Upper lobe of left lung (tissue), 6 donors: ENCODE measurements at regions not wholly inside any gene's neighbourhood (a gene's known extent, or its start where the extent isn't known, plus 50 kb on each side); places are given as distances from the start of the nearest gene placed in this dataset.
"Not testable (repeated sequence)": the region's sequence is repeated elsewhere in the genome, so short reads cannot be mapped to it uniquely, and the experiment has no call there.

Experiments used
- ATAC-seq, 2 donors: fragments of 200-7000 bp; cut with Tn5 transposase; one replicate each; pipeline ENCODE4 v1.9.1; 2022; ENCODE audit warnings: mild to moderate bottlenecking in 2 of 2, moderate library complexity in 2 of 2; ENCODE audit not compliant: low FRiP score in 2 of 2
- DNase-seq, 2 donors: peaks; one replicate each; pipeline ENCODE4 v3.0.0-alpha.2; 2019 to 2020
- H3K27ac ChIP-seq, 4 donors: fragments of 200-600 bp; sonication (generic); one replicate each; pipeline ENCODE4 v1.5.1; 2016 to 2019
- H3K27me3 ChIP-seq, 4 donors: fragments of 200-600 bp; sonication (generic); one replicate each; pipeline ENCODE4 v1.5.1; 2017 to 2019
- H3K36me3 ChIP-seq, 4 donors: fragments of 200-600 bp; sonication (generic); one replicate each; pipeline ENCODE4 v1.5.1; 2016 to 2019
- H3K4me1 ChIP-seq, 4 donors: fragments of 200-600 bp; sonication (generic); one replicate each; pipeline ENCODE4 v1.5.1; 2018 to 2019
- H3K4me3 ChIP-seq, 4 donors: fragments of 200-600 bp; sonication (generic); one replicate each; pipeline ENCODE4 v1.5.1; 2017 to 2019; ENCODE audit warnings: mild to moderate bottlenecking in 2 of 4, moderate library complexity in 1 of 4
- H3K9me3 ChIP-seq, 4 donors: fragments of 200-600 bp; sonication (generic); one replicate each; pipeline ENCODE4 v1.5.1; 2018 to 2019
- EP300 ChIP-seq, 4 donors: sonication (generic); formaldehyde crosslinking; IDR thresholded peaks; one replicate each; pipeline ENCODE4 v1.5.1; 2017; ENCODE audit warnings: antibody characterized with exemption in 4 of 4, control low read depth in 2 of 4
- POLR2A ChIP-seq, 4 donors: fragments of 450-650 bp; IDR thresholded peaks; one replicate each; pipeline ENCODE4 v1.5.1; 2016 to 2017; ENCODE audit warnings: antibody characterized with exemption in 4 of 4, mild to moderate bottlenecking in 2 of 4
- POLR2AphosphoS5 ChIP-seq, 2 donors: sonication (generic); formaldehyde crosslinking; IDR thresholded peaks; one replicate each; pipeline ENCODE4 v1.5.1; 2017; ENCODE audit warnings: antibody characterized with exemption in 2 of 2
- WGBS, 2 donors: methylation state at CpG; one replicate each; pipeline ENCODE4 v1.1.5; 2017 to 2018; 5-methylcytosine and 5-hydroxymethylcytosine counted together
- TF ChIP-seq, protein P1 (sequence below), 6 experiments: fragments of 450-650 bp in 4 of 6; fragments of 200-600 bp in 2 of 6; sonication (generic) in 2 of 6; IDR thresholded peaks; one replicate each; pipeline ENCODE4 v1.5.1; 2016 to 2019; ENCODE audit warnings: antibody characterized with exemption in 6 of 6
- donor health status: DM: no; HTN: no; CAD: no; lungs with moderate emphysema.
- donor health status: DM: no; HTN: yes; CAD: no; lungs with severe emphysema.

DNA sequence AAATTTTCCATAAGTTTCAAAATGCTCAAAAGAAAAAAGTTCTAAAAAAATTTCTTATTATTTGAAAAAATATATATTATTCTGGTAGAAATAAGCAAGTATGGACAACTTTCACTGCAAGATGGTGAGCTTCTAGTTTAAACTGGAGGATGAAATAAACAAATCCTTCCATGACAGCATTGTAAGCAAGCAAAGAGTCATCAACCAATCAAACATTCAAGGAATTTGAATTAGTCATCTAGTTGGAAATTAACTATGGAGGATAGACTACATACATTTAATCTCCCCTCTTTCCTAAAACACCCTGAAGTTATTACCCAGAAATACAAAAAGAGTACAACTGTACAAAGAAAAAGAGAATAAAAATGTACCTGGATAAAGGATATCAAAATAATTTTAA is 51.0 kb upstream of the IRX5 start:
- H3K9me3 ChIP-seq = peaks cover 0 to 7% (median 0%) of the 10 kb centered on the region in 4 donors

DNA sequence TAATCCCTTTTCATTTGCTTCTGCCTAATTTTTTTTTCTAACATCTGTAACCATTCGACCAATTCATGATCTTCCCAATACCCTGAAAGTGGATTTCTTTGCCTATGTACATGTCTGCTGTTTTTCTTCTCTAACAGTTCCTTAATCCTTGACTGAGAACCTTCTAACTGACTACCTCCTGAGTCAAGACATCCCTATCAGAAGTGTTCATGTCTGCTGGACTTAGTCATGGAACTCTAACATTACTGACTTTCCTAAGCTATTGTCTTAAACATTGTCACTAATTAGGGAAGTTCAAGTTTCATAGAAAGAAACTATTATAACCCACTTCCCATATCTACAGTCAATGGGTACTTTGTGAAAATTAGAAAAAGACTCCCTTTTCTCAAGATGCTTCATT is 52.4 kb upstream of the IRX5 start:
- Histone ChIP-seq H3K36me3 (no peaks in the 10 kb centered on the region), H3K4me3 (no peak overlapping the region), H3K4me1 (no peaks in the 10 kb centered on the region), H3K9me3 (no peaks in the 10 kb centered on the region), H3K27ac (no peak overlapping the region), H3K27me3 (no peaks in the 10 kb centered on the region)
- TF ChIP-seq EP300 (IDR thresholded peaks at IDR 0.05) (no peak), POLR2AphosphoS5 (IDR thresholded peaks at IDR 0.05) (no peak), POLR2A (IDR thresholded peaks at IDR 0.05) (no peak)
- TF ChIP-seq, protein P1, sequence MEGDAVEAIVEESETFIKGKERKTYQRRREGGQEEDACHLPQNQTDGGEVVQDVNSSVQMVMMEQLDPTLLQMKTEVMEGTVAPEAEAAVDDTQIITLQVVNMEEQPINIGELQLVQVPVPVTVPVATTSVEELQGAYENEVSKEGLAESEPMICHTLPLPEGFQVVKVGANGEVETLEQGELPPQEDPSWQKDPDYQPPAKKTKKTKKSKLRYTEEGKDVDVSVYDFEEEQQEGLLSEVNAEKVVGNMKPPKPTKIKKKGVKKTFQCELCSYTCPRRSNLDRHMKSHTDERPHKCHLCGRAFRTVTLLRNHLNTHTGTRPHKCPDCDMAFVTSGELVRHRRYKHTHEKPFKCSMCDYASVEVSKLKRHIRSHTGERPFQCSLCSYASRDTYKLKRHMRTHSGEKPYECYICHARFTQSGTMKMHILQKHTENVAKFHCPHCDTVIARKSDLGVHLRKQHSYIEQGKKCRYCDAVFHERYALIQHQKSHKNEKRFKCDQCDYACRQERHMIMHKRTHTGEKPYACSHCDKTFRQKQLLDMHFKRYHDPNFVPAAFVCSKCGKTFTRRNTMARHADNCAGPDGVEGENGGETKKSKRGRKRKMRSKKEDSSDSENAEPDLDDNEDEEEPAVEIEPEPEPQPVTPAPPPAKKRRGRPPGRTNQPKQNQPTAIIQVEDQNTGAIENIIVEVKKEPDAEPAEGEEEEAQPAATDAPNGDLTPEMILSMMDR (IDR thresholded peaks at IDR 0.05) = no peak
- 76 to 81% methylated on average over 1 of the region's 1 CpG for WGBS, 2 donors
- ATAC-seq (no peak), DNase-seq (no peak)

More for the DNA sequence above, 51.0 kb upstream of the IRX5 start:
- Histone ChIP-seq H3K27me3 (no peaks in the 10 kb centered on the region), H3K4me1 (no peaks in the 10 kb centered on the region), H3K27ac (no peak overlapping the region), H3K4me3 (no peak overlapping the region), H3K36me3 (no peaks in the 10 kb centered on the region)
- ATAC-seq (no peak), DNase-seq (no peak)
- TF ChIP-seq POLR2AphosphoS5 (IDR thresholded peaks at IDR 0.05) (no peak), EP300 (IDR thresholded peaks at IDR 0.05) (no peak), POLR2A (IDR thresholded peaks at IDR 0.05) (no peak)
- TF ChIP-seq, protein P1 (IDR thresholded peaks at IDR 0.05) = no peak

DNA sequence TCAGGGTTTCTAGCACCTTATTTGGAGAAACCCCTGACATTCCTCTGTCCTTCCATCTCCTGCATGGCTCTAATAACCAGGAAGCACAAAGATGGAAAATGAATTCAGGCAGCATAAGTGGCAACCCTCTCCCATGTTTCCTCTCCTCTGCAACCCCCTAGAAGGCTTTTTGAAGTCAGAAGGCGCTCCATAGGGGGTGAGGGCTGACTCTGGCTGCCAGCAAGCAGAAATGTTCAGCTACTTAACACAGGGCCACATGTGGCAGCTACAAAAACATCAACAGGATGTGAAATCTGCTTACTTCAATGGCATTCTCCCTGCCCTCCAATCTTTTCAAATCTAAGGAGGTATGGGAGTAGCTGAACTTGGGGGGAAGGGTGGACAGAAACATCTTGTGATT is 55.2 kb upstream of the IRX5 start:
- no peaks in the 10 kb centered on the region for H3K4me1 ChIP-seq
- ATAC-seq (no peak), DNase-seq (no peak)
- TF ChIP-seq POLR2A (IDR thresholded peaks at IDR 0.05) = no peak
- TF ChIP-seq, protein P1 (IDR thresholded peaks at IDR 0.05) = no peak
- no peak for TF ChIP-seq EP300 (IDR thresholded peaks at IDR 0.05)
- no peak for TF ChIP-seq POLR2AphosphoS5 (IDR thresholded peaks at IDR 0.05)
- peaks cover 0 to 5% (median 0%) of the 10 kb centered on the region in 4 donors for H3K9me3 ChIP-seq
- no peak overlapping the region for H3K4me3 ChIP-seq
- no peaks in the 10 kb centered on the region for H3K27me3 ChIP-seq
- no peak overlapping the region for H3K27ac ChIP-seq
- H3K36me3 ChIP-seq = no peaks in the 10 kb centered on the region
- 43 to 71% methylated on average over 1 of the region's 1 CpG for WGBS, 2 donors

DNA sequence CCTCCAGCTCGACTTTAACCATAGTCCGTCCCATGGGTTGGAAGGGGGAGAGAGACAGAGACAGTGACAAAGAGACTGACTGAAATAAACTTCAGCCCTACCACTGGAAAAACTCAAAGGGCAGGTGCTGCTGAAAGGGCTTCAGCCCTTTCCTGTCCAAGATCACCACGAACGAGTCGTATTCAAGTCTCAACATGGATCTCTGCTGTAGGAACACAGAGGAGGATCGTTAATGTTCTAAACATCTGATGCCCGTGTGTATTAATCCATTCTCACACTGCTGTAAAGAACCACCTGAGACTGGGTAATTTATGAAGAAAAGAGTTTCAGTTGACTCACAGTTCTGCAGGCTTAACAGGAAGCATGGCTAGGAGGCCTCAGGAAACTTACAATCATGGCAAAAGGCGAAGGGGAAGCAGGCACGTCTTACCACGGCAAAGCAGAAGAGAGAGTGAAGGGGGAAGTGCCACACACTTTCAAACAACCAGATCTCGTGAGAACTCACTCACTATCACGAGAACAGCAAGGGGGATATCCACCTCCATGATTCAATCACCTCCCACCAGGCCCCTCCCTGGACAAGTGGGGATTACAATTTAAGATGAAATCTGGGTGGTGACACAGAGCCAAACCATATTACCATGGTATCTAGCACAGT is 56.8 kb upstream of the IRX5 start:
- H3K27me3 ChIP-seq, ATAC-seq, DNase-seq, H3K36me3 ChIP-seq, H3K27ac ChIP-seq, H3K9me3 ChIP-seq, H3K4me1 ChIP-seq, H3K4me3 ChIP-seq: not testable (repeated sequence)
- WGBS, 2 donors = 76 to 79% methylated on average over 12 of the region's 12 CpGs

DNA sequence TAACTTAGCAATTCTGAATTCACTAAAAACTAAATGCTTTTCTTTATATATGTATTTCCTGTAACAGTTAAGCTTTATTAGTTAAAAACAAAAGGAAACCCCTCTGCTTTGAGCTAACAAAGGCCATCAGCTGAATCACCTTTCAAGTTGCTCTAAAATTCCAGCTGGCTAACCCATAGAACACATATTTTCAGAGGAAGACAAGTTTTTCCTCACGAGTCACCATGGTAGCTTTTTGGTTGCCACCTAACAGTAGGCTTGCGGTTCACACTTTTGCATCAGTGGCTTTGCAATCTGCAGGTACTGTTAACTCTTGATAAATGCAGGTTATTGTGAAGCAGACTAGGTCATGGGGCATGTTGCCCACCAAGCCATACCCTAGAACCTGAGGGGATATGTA is 57.6 kb upstream of the IRX5 start:
- H3K27ac ChIP-seq = no peak overlapping the region
- TF ChIP-seq POLR2AphosphoS5 (IDR thresholded peaks at IDR 0.05) = no peak
- TF ChIP-seq EP300 (IDR thresholded peaks at IDR 0.05) = no peak
- TF ChIP-seq, protein P1 (IDR thresholded peaks at IDR 0.05) = no peak
- no peak for TF ChIP-seq POLR2A (IDR thresholded peaks at IDR 0.05)
- H3K9me3 ChIP-seq = peaks cover 0 to 5% (median 0%) of the 10 kb centered on the region in 4 donors
- H3K27me3 ChIP-seq = no peaks in the 10 kb centered on the region
- no peak overlapping the region for H3K4me3 ChIP-seq
- H3K4me1 ChIP-seq = no peaks in the 10 kb centered on the region
- H3K36me3 ChIP-seq = no peaks in the 10 kb centered on the region
- ATAC-seq = no peak
- DNase-seq = no peak
- 79 to 88% methylated on average over 2 of the region's 2 CpGs for WGBS, 2 donors
